CD4-positive, alpha-beta T cell treated with Interleukin-10 for 1 hour (primary cell): ENCODE measurements at regions not wholly inside any gene's neighbourhood (a gene's known extent, or its start where the extent isn't known, plus 50 kb on each side); places are given as distances from the start of the nearest gene placed in this dataset.

Experiments used
- DNase-seq: peaks from one replicate; pipeline ENCODE4 v3.0.0-alpha.2; 2020

GRCh38 chrX:36947214-36947613 lies 61.0 kb upstream of the FAM47C start:
- DNase-seq: no peak

- no peak for DNase-seq
Observed at GRCh38 chrX:36950495-36951253, 57.5 kb upstream of the FAM47C start.

GRCh38 chrX:36957425-36958328 lies 50.5 kb upstream of the FAM47C start:
- DNase-seq: no peak
